Fibroblast of skin of abdomen (primary cell): ENCODE measurements at regions not wholly inside any gene's neighbourhood (a gene's known extent, or its start where the extent isn't known, plus 50 kb on each side); places are given as distances from the start of the nearest gene placed in this dataset.
A peak's percentile ranks its signal among the peaks of the same experiment; 100 is the strongest.

ENCODE experiments used
- DNase-seq: peaks from one replicate; pipeline ENCODE4 v3.0.0-alpha.2; 2013

DNA sequence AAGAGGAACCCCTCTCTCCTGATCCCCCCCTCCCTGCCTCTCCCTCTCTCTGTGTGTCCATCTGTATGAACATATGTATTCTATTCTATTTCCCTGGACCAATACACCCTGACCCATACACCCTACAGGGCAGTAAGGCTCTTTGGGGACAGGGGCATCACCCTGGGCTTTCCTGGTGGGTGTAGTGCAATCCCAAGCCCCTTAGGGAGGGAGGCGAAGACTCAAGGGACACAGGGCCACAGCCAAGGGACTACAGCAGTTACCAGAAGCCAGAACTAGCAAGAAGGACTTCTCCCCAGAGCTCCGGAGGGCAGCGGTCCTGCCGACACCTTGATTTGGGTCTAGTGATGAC lies 214.2 kb upstream of the RAB6C start:
- no peak for DNase-seq

DNA sequence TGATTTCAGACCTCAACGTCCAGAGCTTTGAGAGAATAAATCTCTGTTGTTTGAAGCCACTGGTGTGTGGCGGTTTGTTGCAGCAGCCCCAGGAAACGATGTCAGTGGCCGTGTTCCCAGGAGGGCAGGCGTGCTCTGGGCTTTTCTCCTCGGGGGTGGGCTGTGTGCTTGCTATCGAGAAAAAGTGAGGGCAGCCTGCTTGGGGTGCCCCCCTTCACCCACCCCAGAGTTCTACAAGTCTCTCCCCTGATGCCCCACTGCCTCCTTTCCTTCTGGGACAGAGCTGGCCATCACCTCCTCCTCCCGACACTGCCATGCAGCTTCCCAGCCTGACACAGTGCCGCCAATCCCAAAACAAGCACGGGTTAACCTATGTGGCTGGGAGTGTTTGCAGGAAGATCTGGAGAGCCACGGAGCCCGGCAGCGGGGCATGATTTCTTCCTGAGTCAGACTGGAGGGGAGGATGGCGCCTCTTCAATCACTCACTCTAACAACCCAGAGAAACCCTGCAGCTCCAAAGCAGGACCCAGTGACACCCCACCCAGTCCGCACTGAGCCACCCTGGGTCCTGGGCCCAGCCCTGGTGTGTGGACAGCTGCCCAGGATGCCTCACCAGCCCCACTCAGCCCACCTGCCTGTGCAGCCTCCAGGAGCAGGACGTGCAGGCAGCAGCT lies 213.7 kb upstream of the RAB6C start:
- DNase-seq: peak; percentile 24

DNA sequence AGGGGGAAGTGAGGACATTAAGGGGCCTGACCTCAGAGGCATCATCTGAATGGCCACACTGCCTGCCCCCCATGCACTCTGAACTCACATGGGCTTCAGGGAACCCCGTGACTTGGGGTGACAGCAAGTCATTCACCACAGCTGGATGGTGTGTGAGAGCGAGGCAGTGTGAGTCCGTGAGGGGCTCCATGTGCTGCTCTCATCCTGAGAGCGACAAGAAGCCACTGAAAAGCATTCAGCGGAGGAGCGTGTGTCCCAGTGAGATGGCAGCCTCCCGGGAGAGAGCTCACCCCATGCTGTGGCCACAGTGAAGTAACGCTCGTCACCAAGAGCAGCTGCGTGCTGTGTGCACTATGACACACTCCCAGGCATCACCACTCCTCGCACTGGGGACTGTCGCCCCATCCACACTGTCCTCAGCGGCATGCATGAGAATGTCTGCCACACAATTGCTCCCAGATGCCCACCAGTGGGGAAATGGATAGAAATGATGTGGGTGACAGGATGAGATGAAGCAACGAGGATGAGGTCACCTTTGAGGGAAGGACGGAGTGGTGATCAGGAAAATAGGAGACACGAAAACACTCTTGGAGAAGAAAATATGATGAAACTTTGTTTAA lies 213.0 kb upstream of the RAB6C start:
- no peak for DNase-seq

DNA sequence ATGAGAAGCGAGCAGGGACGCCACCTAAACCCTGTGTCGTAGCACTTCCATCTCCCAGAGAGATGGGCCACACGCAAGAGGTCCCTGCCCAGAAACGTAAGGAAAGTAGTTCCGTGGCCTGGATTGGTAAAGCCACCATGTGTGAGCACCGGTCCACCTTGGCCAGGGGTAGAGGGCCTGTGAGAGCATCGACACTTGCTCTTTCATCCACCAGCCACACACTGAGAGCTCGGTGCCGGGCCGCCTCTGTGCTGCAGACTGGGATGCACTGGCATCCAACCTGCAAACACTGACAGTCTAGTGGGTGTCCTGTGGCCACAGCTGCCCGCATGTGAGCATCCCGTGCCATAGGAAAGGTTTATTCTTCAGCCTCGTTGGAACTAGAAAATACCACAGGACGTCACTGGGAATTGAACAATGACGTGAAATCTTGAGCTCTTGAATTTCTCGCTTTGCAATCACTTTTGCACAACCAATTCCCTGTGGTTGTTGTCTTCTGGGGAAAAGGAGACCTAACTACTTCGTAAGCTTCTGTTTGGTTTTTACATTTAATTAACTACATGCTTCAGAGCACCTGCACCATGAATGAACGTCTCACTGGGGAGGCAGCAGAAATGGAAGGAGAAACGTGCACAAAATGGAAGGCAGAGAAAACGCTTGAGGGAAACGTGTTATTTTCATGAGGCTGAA lies 212.0 kb upstream of the RAB6C start:
- DNase-seq: no peak

DNA sequence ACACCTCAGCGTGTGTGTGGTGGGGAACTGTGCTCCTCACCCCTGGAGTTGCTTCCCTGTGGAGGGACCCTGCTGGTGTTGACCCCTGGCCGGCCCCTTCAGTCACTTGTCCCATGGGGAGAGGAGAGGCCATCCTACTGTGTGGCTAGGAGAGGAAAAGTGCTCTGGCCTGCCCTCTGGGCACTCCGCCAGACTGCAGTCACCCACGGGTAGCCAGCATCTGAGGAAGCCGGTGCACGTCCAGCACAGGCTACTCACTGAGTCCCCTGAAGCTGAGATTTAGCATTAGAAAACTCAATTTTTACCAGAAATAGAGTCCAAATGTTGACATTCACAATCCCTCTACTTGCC lies 211.5 kb upstream of the RAB6C start:
- no peak for DNase-seq

DNA sequence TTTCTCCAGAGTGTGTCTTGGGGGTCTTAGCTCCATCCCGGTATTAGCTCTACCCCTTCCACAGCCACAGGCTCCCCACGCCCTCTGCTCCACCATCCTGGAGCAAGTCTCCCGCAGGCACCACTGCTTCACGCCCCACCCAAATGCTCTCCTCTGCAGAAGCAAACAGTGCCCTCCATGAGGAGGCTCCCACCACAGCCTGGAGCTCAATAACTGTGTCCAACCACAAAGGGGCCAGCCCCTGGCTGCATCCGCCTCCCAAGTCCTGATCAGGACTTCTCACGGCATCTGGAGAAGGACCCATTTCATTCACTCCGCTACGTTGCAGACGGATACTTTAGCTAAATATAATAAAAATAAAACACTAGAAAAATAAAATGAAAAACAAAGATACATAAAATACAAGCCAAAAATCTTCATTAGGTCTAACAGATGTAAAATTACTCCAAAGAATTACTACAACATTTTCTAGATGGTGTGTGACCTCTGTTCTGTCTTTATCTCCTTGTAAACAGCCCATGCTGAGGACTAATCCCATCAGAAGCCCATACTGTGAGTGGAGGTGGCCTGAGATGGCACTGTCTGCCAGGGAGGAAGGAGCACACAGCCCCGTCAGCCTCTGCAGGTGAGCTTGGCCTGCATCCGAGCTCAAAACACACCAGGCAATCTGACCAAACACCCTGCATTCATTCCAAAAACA lies 210.8 kb upstream of the RAB6C start:
- no peak for DNase-seq

DNA sequence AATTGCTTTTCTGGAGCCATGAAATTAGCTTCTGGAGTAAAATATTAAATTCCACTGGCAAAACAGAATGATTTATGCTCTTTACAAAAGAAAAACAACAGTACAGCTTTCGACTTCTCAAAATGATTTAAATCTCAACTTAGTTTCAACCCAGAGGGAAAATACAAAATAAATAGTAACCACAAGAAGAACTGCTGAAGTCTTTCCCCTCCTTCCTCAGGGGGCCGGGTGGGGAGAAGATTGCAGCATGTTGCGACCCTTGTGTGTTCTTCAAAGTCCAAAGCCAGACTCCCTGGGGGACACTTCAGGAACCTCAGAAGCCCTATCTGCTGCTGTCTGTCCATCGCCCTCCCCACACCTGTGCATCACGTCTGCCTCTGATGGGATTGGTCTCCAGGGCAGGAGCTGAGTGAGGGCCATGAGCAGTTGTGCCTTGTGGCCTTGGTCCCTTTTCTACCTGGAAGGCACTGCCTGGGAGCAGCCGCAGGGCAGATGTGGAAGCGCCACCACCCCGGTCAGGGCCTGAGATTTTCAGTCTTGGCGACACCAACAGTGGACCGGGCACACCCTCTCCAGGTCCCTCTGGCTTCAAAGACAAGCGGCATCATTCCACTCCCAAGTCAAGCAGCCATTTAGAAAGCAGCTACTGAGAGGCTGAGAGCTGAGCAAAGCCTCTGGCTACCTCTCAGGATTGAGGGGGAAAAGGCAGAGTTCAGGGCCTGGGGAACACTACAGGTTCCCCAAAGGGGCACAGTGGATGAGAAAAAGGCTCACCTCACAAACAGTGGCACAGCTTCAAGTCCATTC lies 210.1 kb upstream of the RAB6C start:
- no peak for DNase-seq

DNA sequence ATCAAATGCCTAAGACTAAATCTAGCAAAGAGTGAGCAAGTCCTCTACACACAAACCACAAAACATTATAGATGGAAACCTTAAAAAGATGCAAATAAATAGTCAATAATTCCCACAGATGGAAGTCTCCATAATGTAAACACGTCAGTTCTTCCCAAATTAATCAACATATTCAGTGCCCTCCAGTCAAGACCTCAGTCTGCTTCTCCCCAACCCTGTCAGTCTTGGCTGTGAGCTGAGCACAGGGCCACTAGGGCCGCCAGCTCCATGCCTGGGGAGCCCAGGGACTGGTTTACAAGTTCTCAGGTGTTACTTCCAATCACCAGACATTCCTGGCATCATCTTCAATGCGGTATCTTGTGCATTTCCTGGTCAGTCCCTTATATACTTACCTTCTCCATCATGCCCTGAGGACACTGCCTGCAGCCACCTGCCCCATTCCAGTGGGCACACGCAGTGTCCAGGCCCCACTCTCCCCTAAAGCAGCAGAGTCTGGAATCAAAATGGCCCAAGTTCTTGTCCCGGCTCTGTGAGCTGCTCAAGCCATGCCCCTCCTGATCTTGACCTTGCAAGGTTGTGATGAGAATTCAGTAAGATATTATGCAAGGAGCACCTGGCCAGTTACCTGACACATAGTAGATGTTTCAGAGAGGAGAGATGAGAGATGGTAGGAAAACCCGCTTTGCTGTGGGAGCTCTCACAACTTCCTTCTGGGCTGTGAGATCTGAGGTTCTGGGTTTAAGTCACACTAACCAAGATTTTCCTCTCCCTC lies 207.9 kb upstream of the RAB6C start:
- no peak for DNase-seq

DNA sequence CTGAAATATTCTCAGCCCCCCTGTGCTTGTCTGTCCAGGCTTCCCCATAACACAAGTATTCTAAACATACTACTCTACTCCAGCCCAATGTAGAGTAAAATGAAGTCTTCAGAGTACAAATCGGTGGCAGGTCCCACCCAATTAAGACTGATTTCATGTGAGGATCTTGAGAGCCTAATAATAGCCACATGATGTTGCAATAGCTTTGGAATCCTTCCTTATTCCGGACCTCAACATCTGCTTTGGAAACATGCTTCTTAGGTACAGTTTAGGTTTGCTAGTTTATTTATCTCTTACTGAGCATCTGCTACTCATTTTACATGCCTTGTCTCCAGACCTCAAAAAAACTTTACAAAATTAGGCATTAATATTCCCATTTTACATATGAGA lies 207.3 kb upstream of the RAB6C start:
- DNase-seq: peak; percentile 21

DNA sequence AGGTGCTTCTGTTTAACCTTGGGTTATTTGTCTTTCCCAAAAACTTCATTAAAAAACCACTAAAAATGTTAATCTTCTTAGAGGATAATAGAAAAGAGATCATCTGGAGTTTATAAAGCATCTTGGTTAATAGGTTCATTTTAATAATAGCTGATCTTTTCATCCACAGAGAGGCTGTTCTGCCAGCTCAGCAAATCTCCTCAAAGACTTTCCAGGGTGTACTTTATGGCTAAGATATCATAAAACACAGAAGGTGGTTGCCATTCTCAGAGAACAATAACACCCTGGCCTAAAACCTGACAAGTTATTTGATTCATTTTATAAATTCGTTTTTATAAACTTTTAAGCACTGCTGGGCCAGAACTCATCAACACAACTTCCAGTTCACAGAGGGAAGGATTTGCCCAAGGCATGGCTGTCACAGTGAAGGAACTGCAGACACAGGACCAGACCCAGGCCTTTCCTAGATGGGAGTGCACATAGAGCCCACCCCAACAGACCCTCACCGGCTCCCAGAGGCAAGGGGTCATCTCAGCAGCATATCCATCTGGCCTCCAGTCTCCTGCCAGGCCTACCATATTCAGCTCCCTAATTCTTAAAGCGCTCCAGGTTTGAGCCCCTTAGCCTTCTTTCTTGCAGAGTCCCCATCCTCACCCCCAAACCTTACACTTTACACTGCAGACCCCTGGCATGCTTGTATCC lies 203.4 kb upstream of the RAB6C start:
- no peak for DNase-seq

DNA sequence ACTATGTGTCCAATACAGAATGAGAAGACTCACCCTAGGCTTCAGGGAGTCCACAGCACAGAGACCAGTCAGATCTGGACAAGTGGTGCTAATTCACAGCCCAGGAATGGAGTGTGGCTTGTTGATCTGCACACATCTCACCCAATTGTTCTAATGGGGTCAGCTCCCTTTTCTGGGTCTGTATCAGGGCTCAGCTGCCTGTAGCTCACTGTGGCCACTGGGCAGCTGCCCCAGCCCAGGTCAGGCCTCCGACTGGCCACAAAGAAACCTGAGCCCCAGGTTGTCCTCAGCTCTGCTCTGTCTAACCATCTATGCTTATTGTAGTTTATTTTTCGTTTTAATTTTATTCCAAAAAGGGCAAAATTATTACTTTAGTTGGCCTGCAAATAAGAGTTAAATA lies 202.3 kb upstream of the RAB6C start:
- no peak for DNase-seq

DNA sequence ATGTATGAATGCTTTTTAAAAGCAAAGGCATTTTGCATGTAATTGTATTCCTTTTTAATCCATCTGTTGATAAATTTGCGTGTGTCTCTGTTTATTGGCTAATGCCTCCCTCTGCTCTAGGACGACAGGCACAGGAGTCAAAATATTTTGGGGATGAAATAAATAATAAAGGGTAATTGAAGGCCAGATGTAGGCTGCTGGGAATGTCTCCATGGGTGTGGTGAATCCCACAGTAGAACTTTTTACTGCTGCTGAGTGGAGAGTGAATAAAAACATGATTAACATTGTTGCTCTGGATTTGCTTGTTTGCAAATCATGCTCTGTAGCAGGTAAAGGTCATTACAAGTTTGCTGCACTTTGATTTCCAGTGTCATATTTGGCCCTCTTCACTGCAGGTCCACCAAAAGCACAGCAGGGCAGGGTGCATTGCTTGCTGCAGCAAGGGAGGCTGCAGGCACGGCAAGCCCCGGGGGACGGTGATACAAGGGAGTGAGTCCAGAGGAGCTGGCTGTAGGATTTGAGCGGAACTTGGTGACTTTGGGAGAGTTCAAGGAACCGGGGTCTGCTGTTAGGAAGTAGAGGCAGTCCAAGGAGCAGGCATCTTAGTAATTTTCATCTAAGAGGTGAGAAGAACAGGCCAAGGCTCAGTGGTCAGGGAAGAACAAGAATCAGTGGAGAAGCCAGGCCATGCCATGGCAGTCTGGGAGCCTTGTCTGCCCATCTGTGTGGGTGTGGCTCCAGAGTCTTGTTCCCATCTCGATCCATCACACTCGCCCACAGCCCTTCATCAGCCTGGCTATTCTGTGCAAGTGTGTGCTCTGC lies 201.5 kb upstream of the RAB6C start:
- no peak for DNase-seq

DNA sequence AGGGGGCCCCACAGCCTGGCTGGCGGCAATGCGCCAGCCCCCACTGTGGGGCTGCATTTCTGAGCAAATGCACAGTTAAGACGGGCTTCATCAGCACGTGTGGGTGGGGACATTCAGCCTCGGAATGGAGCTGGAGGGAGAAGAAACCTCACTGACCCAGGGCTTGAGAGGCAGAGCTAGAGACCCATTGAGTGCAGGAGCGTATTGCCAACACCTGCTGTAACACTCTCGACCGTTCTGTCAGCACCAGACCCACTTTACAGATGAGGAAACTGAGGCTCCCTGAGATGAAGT lies 200.9 kb upstream of the RAB6C start:
- no peak for DNase-seq

DNA sequence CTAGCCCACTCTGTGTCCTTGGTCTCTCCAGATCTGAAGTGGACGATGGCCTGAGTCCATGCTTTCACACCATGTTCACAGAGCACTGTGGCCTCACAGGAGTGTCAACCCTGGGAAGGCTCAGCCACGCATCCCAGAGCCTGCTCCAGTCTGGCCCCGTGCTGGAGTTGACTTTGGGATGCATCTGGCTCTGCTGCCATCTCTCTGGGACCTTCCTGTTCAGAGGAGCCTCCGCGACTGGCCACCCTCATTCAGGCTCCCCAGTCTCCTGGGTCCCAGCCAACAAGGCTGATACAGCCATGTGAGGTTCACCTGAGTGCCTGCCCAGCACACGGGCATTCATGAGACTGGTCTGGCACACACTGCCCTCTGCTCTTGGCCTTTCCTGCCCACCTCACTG lies 199.7 kb upstream of the RAB6C start:
- DNase-seq: no peak

DNA sequence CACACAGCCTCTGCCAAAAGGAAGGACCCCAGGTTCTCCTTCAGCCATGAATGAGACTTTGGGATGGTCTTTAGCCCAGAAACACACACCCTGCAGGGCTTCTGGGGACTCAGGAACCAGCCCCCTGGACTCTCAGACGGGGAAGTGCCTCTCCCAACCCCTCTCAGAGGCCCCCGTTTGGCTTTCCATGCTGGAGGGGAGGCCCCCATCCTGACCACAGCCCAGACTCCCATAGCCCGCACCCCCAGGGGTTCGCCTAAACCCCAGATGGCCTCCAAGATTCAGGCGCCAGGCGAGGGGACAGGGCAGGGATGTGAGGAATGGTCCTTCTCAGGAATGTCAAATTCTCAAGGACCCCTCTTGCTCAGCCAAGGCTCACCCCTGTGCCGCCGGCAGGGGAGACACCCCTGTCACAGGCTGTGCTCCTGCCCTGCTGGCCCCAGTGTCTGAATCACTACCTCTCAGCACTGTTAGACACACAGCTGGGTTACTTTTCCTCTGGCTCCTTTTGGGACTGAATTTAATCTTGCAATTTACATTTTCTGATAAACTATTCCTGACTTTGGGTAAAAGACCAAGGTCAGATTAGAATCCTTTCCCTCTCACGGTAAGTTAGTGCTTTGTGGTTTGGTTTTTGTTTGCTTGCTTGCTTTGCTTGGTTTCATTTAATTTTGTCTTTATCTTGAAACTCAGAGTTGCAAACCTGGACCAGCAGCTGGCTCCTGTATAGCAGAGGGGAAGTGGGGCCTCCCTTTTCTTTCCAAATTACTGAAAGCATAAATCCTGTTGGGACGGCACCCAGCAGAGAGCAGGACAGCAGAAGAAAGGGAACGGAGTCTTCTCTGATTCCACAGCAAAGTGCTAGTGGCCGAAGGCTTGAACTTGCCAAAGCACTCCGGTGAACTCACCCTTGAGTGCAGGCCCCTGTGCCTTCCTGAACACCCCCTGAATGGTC lies 198.9 kb upstream of the RAB6C start:
- no peak for DNase-seq

DNA sequence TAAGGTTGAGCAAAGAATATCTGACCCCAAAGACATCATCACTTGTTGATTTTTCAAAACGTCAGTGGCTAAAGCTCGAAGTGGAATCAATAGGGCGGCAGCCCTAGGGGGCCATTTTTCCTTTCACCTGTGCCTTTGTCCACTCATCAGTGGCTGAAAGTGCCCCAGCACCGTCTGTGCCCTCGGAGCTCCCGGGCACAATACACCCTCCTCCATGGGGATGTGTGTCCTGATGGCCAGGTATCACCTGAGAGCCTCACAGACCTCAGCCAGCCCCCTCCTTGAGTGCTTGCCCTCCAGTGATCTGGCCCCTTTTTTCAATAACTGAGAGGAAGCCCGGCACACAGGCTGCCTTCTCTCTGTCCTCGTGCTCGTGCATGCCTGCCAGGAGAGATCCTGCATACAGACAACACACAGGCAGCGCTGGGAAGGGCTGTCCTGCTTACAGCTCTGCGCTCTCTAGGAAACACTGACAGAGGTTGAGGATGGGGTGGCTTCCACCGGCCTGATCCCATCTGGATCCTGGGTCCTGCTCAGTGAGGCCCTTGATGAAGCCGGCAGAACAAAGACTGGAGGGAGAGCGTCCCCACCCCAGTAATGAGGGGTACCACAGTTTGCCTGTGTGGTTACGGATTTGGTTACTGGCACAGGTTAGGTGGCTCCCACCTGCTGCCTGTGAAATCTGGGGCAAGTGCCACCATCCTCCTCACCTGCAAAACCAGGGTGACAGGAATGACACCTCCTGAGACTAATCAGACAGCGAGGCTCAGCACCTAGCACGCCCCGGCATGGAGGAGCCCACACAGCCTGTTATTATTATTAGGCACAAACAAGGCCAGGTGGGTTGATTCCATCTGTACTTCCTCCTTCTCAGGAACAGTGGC lies 197.5 kb upstream of the RAB6C start:
- DNase-seq: no peak

DNA sequence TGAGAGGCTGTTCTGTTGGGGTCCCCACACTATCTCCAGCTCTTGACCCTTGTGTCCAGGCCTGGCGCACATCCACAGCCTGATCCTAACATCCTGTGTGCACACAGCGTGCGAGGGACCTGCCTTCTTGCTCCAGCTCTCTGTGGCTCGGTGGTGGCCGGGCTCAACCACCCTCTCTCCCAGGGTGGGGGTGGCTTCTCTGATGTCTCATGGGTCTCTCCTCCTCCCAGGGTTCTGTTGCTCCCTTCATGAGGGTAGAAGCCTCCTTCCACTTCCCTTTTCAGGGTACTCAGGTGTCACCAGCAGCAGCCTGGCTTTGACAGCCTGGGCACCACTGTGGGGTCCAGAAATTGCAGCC lies 196.9 kb upstream of the RAB6C start:
- no peak for DNase-seq

DNA sequence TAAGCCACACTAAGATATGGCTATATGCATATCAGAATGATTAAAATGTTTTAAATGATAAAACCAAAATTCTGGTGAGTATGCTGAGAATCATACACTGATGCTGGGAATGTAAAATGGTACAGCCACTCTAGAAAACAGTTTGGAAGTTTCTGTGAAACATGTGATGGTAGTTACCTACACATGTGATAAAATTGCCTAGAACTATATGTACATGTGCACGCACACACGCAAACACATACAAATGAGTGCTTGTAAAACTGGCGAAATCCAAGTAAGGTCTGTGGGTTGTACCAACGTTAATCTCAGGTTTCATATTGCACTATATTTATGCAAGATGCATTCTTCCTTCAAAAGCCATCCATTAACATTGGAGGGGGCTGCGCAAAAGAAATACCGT lies 195.0 kb upstream of the RAB6C start:
- no peak for DNase-seq

DNA sequence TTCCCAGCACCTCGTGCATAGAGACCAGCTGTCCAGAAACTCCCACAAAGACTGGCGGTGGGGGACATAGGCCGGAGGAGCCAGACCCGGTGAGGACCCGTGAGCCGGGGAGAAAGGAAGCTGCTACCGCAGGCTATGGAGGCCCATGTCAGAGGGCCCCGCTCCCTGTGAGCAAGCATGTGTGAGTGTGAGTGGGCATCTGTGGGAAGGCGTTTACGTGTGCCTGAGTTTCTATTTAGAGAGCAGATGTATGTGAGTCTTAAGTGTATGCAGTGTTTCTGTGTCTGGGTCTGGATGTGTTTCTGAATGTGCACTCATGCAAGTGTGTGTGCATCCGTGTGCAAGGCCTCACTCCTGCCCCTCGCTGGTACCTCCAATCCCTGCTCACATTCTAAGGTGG lies 187.8 kb upstream of the RAB6C start:
- no peak for DNase-seq
